Lung (tissue), 11 donors: ENCODE measurements at regions not wholly inside any gene's neighbourhood (a gene's known extent, or its start where the extent isn't known, plus 50 kb on each side); places are given as distances from the start of the nearest gene placed in this dataset.

Experiments
- ATAC-seq: fragments of 200-7000 bp; cut with Tn5 transposase; one replicate; pipeline ENCODE4 v1.9.1; 2020; ENCODE audit warnings: moderate number of reproducible peaks; ENCODE audit not compliant: insufficient read depth, low FRiP score
- DNase-seq, 3 donors: peaks; one replicate each; pipeline ENCODE4 v3.0.0-alpha.2; 2013 to 2017
- H3K27ac ChIP-seq, 2 donors: one replicate each; pipeline ENCODE4 v1.5.1; 2013; ENCODE audit warnings: mild to moderate bottlenecking in 2 of 2, moderate library complexity in 2 of 2, control low read depth in 1 of 2, inconsistent platforms in 1 of 2, low read depth in 1 of 2, low read length in 1 of 2
- H3K27me3 ChIP-seq, 3 donors: one replicate each; pipeline ENCODE4 v1.5.1; 2013; ENCODE audit warnings: low read length in 2 of 3; ENCODE audit not compliant: control insufficient read depth in 3 of 3, insufficient read depth in 3 of 3
- H3K36me3 ChIP-seq, 4 donors: one replicate each; pipeline ENCODE4 v1.5.1; 2013; ENCODE audit warnings: low read length in 4 of 4, mild to moderate bottlenecking in 1 of 4, moderate library complexity in 1 of 4; ENCODE audit not compliant: control insufficient read depth in 4 of 4, insufficient read depth in 4 of 4
- H3K4me1 ChIP-seq, 5 donors: one replicate each; pipeline ENCODE4 v1.5.1; 2013; ENCODE audit warnings: low read length in 5 of 5, mild to moderate bottlenecking in 2 of 5, moderate library complexity in 1 of 5; ENCODE audit not compliant: control insufficient read depth in 5 of 5, insufficient read depth in 5 of 5
- H3K4me3 ChIP-seq: one replicate; pipeline ENCODE4 v1.5.1; 2013; ENCODE audit warnings: mild to moderate bottlenecking, control low read depth, moderate library complexity
- H3K9ac ChIP-seq, 2 donors: one replicate each; pipeline ENCODE4 v1.5.1; 2013; ENCODE audit warnings: low read length in 2 of 2, control low read depth in 1 of 2; ENCODE audit not compliant: insufficient read depth in 1 of 2
- H3K9me3 ChIP-seq, 4 donors: one replicate each; pipeline ENCODE4 v1.5.1; 2013; ENCODE audit warnings: low read length in 3 of 4, mild to moderate bottlenecking in 1 of 4, moderate library complexity in 1 of 4; ENCODE audit not compliant: control insufficient read depth in 4 of 4, insufficient read depth in 3 of 4
- WGBS, 2 donors: extraction: QIAGEN DNeasy Blood & Tissue Kit; methylation state at CpG; one replicate each; pipeline ENCODE4 v1.1.7; 2013; 5-methylcytosine and 5-hydroxymethylcytosine counted together
- TF ChIP-seq, protein P1 (sequence below): IDR thresholded peaks from 2 replicates; pipeline ENCODE4 v1.5.1; 2012; ENCODE audit warnings: mild to moderate bottlenecking; ENCODE audit errors: control extremely low read depth, extremely low read depth
- donor health status: control.
- donor health status: control.
- donor health status: Bipolar disorder and iron deficiency.
- donor health status: healthy.
- donor health status: DM: yes; HTN: yes; CAD: no.

DNA sequence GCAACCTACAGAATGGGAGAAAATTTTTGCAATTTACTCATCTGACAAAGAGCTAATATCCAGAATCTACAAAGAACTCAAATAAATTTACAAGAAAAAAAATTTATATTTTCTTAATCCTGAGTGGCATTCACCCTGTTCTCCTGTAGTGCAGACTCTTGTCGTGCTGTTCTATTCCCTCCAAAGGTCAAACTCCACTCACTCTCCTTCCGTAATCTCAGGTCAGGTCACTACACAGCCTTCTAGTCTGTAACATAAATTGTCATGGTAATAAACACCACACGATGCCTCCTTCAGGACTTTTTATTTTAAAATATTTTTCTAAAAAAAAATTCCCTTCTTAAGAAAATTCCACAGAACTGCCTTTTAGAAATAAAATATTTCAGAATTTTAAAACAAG is 417.9 kb upstream of the GCFC2 start:
- DNase-seq, result no peak
- H3K4me3 ChIP-seq, result no peak overlapping the region
- H3K36me3 ChIP-seq, result no peaks in the 10 kb centered on the region
- H3K4me1 ChIP-seq, result no peaks in the 10 kb centered on the region
- no peak overlapping the region for H3K27ac ChIP-seq
- 73 to 81% methylated on average over 3 of the region's 3 CpGs for WGBS, 2 donors
- TF ChIP-seq, protein P1, sequence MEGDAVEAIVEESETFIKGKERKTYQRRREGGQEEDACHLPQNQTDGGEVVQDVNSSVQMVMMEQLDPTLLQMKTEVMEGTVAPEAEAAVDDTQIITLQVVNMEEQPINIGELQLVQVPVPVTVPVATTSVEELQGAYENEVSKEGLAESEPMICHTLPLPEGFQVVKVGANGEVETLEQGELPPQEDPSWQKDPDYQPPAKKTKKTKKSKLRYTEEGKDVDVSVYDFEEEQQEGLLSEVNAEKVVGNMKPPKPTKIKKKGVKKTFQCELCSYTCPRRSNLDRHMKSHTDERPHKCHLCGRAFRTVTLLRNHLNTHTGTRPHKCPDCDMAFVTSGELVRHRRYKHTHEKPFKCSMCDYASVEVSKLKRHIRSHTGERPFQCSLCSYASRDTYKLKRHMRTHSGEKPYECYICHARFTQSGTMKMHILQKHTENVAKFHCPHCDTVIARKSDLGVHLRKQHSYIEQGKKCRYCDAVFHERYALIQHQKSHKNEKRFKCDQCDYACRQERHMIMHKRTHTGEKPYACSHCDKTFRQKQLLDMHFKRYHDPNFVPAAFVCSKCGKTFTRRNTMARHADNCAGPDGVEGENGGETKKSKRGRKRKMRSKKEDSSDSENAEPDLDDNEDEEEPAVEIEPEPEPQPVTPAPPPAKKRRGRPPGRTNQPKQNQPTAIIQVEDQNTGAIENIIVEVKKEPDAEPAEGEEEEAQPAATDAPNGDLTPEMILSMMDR, result no peak
- no peak overlapping the region for H3K9ac ChIP-seq
- no peak for ATAC-seq
- H3K27me3 ChIP-seq, result no peaks in the 10 kb centered on the region
- no peaks in the 10 kb centered on the region for H3K9me3 ChIP-seq

GRCh38 chr2:76120176-76120575 is 409.5 kb upstream of the GCFC2 start:
- Histone ChIP-seq H3K27me3 (no peaks in the 10 kb centered on the region), H3K9ac (no peak overlapping the region), H3K36me3 (no peaks in the 10 kb centered on the region), H3K9me3 (no peaks in the 10 kb centered on the region), H3K4me3 (no peak overlapping the region), H3K27ac (no peak overlapping the region), H3K4me1 (no peaks in the 10 kb centered on the region)
- WGBS, 2 donors, result 73 to 90% methylated on average over 1 of the region's 1 CpG
- no peak for DNase-seq
- ATAC-seq, result no peak
- TF ChIP-seq, protein P1, result no peak

GRCh38 chr2:76089683-76090082 is 379.0 kb upstream of the GCFC2 start:
- no peaks in the 10 kb centered on the region for H3K36me3 ChIP-seq
- DNase-seq, result no peak
- no peak overlapping the region for H3K27ac ChIP-seq
- no peaks in the 10 kb centered on the region for H3K27me3 ChIP-seq
- no peak overlapping the region for H3K9ac ChIP-seq
- H3K4me1 ChIP-seq, result no peaks in the 10 kb centered on the region
- TF ChIP-seq, protein P1, result no peak
- ATAC-seq, result no peak
- no peak overlapping the region for H3K4me3 ChIP-seq
- peaks cover 0 to 7% (median 0%) of the 10 kb centered on the region in 4 donors for H3K9me3 ChIP-seq

DNA sequence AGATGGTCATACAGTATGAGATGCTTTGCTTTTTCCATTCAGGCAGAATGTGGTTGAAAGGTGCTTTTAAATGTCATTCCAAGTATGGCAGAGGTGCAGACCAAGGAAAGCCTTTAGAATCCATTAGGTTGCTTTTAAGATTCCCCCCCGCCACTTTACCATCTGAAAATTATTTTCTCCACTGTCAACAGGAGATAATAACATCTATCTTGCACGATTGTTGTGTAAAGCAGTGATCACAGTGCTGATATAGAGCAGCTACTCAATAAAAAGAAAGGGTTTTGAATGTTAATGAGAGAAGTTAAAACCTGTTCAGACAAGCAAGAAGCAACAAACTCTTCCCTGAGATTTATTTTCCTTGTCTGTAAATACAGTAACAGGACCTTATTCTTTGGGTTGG is 372.5 kb upstream of the GCFC2 start:
- H3K4me3 ChIP-seq, result no peak overlapping the region
- ATAC-seq, result no peak
- no peak overlapping the region for H3K27ac ChIP-seq
- no peak overlapping the region for H3K9ac ChIP-seq
- peaks cover 0 to under 1% (median 0%) of the 10 kb centered on the region in 4 donors for H3K9me3 ChIP-seq
- DNase-seq, result no peak
- no peaks in the 10 kb centered on the region for H3K27me3 ChIP-seq
- TF ChIP-seq, protein P1, result no peak
- no peaks in the 10 kb centered on the region for H3K36me3 ChIP-seq
- no peaks in the 10 kb centered on the region for H3K4me1 ChIP-seq
- WGBS, 2 donors, result 30 to 70% methylated on average over 2 of the region's 2 CpGs
